Parathyroid adenoma (tissue), 2 donors: ENCODE measurements at regions not wholly inside any gene's neighbourhood (a gene's known extent, or its start where the extent isn't known, plus 50 kb on each side); places are given as distances from the start of the nearest gene placed in this dataset.

Experiments used
- H2AFZ ChIP-seq: fragments of 300-600 bp; sonication (generic); one replicate; pipeline ENCODE4 v1.7.0; 2017; ENCODE audit warnings: antibody characterized with exemption, mild to moderate bottlenecking
- H3K27ac ChIP-seq: fragments of 300-600 bp; sonication (generic); one replicate; pipeline ENCODE4 v1.7.0; 2017
- H3K27me3 ChIP-seq: fragments of 300-600 bp; sonication (generic); one replicate; pipeline ENCODE4 v1.7.0; 2017; ENCODE audit warnings: low read length; ENCODE audit not compliant: control insufficient read depth, insufficient read depth
- H3K36me3 ChIP-seq: fragments of 300-600 bp; sonication (generic); one replicate; pipeline ENCODE4 v1.7.0; 2017; ENCODE audit warnings: low read length; ENCODE audit not compliant: control insufficient read depth, insufficient read depth
- H3K4me1 ChIP-seq: fragments of 300-600 bp; sonication (generic); one replicate; pipeline ENCODE4 v1.7.0; 2017; ENCODE audit warnings: control low read depth
- H3K4me2 ChIP-seq: fragments of 300-600 bp; sonication (generic); one replicate; pipeline ENCODE4 v1.7.0; 2017; ENCODE audit warnings: low read length
- H3K4me3 ChIP-seq: fragments of 300-600 bp; sonication (generic); one replicate; pipeline ENCODE4 v1.7.0; 2017; ENCODE audit warnings: low read depth, low read length
- H3K79me2 ChIP-seq: fragments of 300-600 bp; sonication (generic); one replicate; pipeline ENCODE4 v1.7.0; 2017; ENCODE audit warnings: control low read depth
- H3K9ac ChIP-seq: fragments of 300-600 bp; sonication (generic); one replicate; pipeline ENCODE4 v1.7.0; 2017; ENCODE audit warnings: mild to moderate bottlenecking
- H3K9me3 ChIP-seq: fragments of 300-600 bp; sonication (generic); one replicate; pipeline ENCODE4 v1.7.0; 2017; ENCODE audit warnings: low read length; ENCODE audit not compliant: control insufficient read depth
- CTCF ChIP-seq: fragments of 300-600 bp; sonication (generic); IDR thresholded peaks from one replicate; pipeline ENCODE4 v1.7.0; 2017; ENCODE audit warnings: antibody characterized with exemption, mild to moderate bottlenecking
- donor health status: primary hyperparathyroidism.

- Histone ChIP-seq H2AFZ (no peak overlapping the region), H3K36me3 (no peaks in the 10 kb centered on the region), H3K27ac (no peak overlapping the region), H3K79me2 (no peaks in the 10 kb centered on the region), H3K4me3 (no peak overlapping the region), H3K9ac (no peak overlapping the region), H3K9me3 (no peaks in the 10 kb centered on the region), H3K4me1 (no peaks in the 10 kb centered on the region), H3K27me3 (no peaks in the 10 kb centered on the region), H3K4me2 (no peak overlapping the region)
- no peak for TF ChIP-seq CTCF
These were observed 360.6 kb downstream of the BRD1 start for GRCh38 chr22:49466878-49467595.

GRCh38 chr22:49464037-49464436, 363.6 kb downstream of the BRD1 start:
- Histone ChIP-seq H3K36me3 (no peaks in the 10 kb centered on the region), H3K27ac (no peak overlapping the region), H3K4me3 (no peak overlapping the region), H3K27me3 (no peaks in the 10 kb centered on the region), H3K4me1 (no peaks in the 10 kb centered on the region), H3K79me2 (no peaks in the 10 kb centered on the region), H3K9ac (no peak overlapping the region), H2AFZ (no peak overlapping the region), H3K4me2 (no peak overlapping the region), H3K9me3 (no peaks in the 10 kb centered on the region)
- no peak for TF ChIP-seq CTCF

- no peaks in the 10 kb centered on the region for H3K4me1 ChIP-seq
- no peak overlapping the region for H2AFZ ChIP-seq
- H3K27ac ChIP-seq: no peak overlapping the region
- no peak overlapping the region for H3K4me3 ChIP-seq
- no peaks in the 10 kb centered on the region for H3K27me3 ChIP-seq
- no peak overlapping the region for H3K4me2 ChIP-seq
- H3K36me3 ChIP-seq: no peaks in the 10 kb centered on the region
- TF ChIP-seq CTCF: no peak
- no peak overlapping the region for H3K9ac ChIP-seq
- H3K9me3 ChIP-seq: no peaks in the 10 kb centered on the region
- H3K79me2 ChIP-seq: no peaks in the 10 kb centered on the region
These were observed 364.9 kb downstream of the BRD1 start for GRCh38 chr22:49462795-49463194.

GRCh38 chr22:49462291-49462690, 365.4 kb downstream of the BRD1 start:
- no peaks in the 10 kb centered on the region for H3K4me1 ChIP-seq
- no peaks in the 10 kb centered on the region for H3K79me2 ChIP-seq
- no peaks in the 10 kb centered on the region for H3K36me3 ChIP-seq
- TF ChIP-seq CTCF: no peak
- H3K4me3 ChIP-seq: no peak overlapping the region
- H3K27me3 ChIP-seq: no peaks in the 10 kb centered on the region
- H3K9me3 ChIP-seq: no peaks in the 10 kb centered on the region
- no peak overlapping the region for H2AFZ ChIP-seq
- H3K9ac ChIP-seq: no peak overlapping the region
- no peak overlapping the region for H3K27ac ChIP-seq
- H3K4me2 ChIP-seq: no peak overlapping the region

GRCh38 chr22:49461674-49462073, 366.0 kb downstream of the BRD1 start:
- no peaks in the 10 kb centered on the region for H3K9me3 ChIP-seq

More at GRCh38 chr22:49461674-49462073, 366.0 kb downstream of the BRD1 start:
- no peak for TF ChIP-seq CTCF
- Histone ChIP-seq H3K4me2 (no peak overlapping the region), H3K4me1 (no peaks in the 10 kb centered on the region), H3K4me3 (no peak overlapping the region), H2AFZ (no peak overlapping the region), H3K27me3 (no peaks in the 10 kb centered on the region), H3K36me3 (no peaks in the 10 kb centered on the region), H3K27ac (no peak overlapping the region), H3K79me2 (no peaks in the 10 kb centered on the region), H3K9ac (no peak overlapping the region)
